OCI-LY7 (cell line): ENCODE measurements at regions not wholly inside any gene's neighbourhood (a gene's known extent, or its start where the extent isn't known, plus 50 kb on each side); places are given as distances from the start of the nearest gene placed in this dataset.

Experiments
- CTCF ChIP-seq: fragments of 200-600 bp; sonication (generic); conservative IDR thresholded peaks from 2 replicates; pipeline ENCODE4 v1.5.1; 2014; ENCODE audit warnings: mild to moderate bottlenecking, antibody characterized with exemption, low read length, moderate library complexity, mixed read lengths
- EZH2phosphoT487 ChIP-seq: fragments of 200-600 bp; sonication (generic); IDR thresholded peaks from 2 replicates; pipeline ENCODE4 v1.6.1; 2018; ENCODE audit warnings: low read depth, borderline replicate concordance, mild to moderate bottlenecking, mixed run types, antibody characterized with exemption, low read length, moderate library complexity, mixed read lengths

- TF ChIP-seq CTCF (no peak), EZH2phosphoT487 (no peak)
Measured at GRCh38 chr4:173661001-173661400, 131.0 kb upstream of the HAND2 start.
